ENCODE measurements at regions not wholly inside any gene's neighbourhood (a gene's known extent, or its start where the extent isn't known, plus 50 kb on each side); places are given as distances from the start of the nearest gene placed in this dataset.

DNA sequence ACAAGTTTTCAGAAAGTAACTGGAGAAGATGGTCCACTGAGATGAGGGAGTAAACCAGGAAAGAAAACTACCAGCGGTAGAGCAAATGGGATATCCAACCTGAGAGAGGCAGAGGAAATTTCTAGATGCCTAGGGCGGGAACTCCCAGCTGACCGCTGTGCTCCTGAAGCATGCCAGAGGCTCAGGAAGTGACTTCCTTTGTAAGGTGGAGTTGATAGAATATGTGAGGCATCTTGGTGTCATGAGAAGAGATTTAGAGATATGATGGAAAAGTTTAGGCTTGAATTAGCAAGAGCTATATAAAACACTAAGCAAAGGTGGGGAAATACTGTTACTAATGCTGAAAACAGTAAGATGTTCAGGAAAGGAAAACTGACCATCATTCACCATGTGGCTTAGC is 124.1 kb downstream of the C9orf152 start:
- H3K4me2 ChIP-seq (ENCODE audit: control insufficient read depth, insufficient read depth): no peak overlapping the region
- DNase-seq (ENCODE audit: low read depth, low spot score) (no peak), ATAC-seq (no peak), FAIRE-seq (no peak)
- in situ Hi-C loops (cut with MboI) (no loop called here), intact Hi-C loops (cut with micrococcal nuclease; ENCODE audit: unreplicated experiment) (no loop called here)
- no peaks in the 10 kb centered on the region; the same call in 2 of the 3 replicates for H3K9me3 ChIP-seq (replicated peaks; ENCODE audit: control insufficient read depth, insufficient read depth, low read length)
- SMC1A ChIA-PET (ENCODE audit: uncharacterized antibody, unreplicated experiment): interaction anchor here (1.0 to 1.9 kb wide), 6 partner anchors 10 to 66 kb away, joined by 3 to 7 read pairs (median 3); no protein-coding TSS in a partner anchor
- H3K79me2 ChIP-seq (ENCODE audit: control insufficient read depth, insufficient read depth, low read length): peaks cover 76% of the 10 kb centered on the region
- WGBS (ENCODE audit: insufficient coverage, insufficient replicate concordance, low lambda C conversion rate, missing lambda C conversion rate): 97% methylated on average over 3 of the region's 3 CpGs
- no peak overlapping the region for H3K27ac ChIP-seq (ENCODE audit: control insufficient read depth, insufficient read depth)
- H3K27me3 ChIP-seq (replicated peaks in 1 of 2; ENCODE audit: control insufficient read depth in 2 of 2, insufficient read depth in 2 of 2, low read length in 1 of 2): no peaks in the 10 kb centered on the region
- RAD21 ChIA-PET (ENCODE audit: unreplicated experiment): no interaction called here
- no peak overlapping the region for H3K9ac ChIP-seq (ENCODE audit: control insufficient read depth, insufficient read depth, low read length)
- no peak overlapping the region for H2AFZ ChIP-seq (ENCODE audit: control insufficient read depth, low read depth, low read length)
- H3K4me1 ChIP-seq (ENCODE audit: control insufficient read depth, insufficient read depth, low read length): peaks cover 9% of the 10 kb centered on the region
- POLR2A ChIA-PET: no interaction called here
- BruUV-seq (replicated peaks): no TSS peak
- TF ChIP-seq ZNF207 (IDR thresholded peaks at IDR 0.05; ENCODE audit: borderline replicate concordance) (no peak), HDGF (IDR thresholded peaks at IDR 0.05) (no peak), YBX1 (IDR thresholded peaks at IDR 0.05) (no peak), CBX5 (IDR thresholded peaks at IDR 0.05; ENCODE audit: low read depth) (no peak), LARP7 (IDR thresholded peaks at IDR 0.05) (no peak), CHD2 (IDR thresholded peaks at IDR 0.05; ENCODE audit: borderline replicate concordance, low read depth, low read length) (no peak), NFYA (IDR thresholded peaks at IDR 0.05; ENCODE audit: borderline replicate concordance, low read depth, low read length) (no peak), SUZ12 (IDR thresholded peaks at IDR 0.05; ENCODE audit: unreplicated experiment) (no peak), ASH2L (IDR thresholded peaks at IDR 0.05; ENCODE audit: borderline replicate concordance, low read depth) (no peak), SIX5 (IDR thresholded peaks at IDR 0.05; ENCODE audit: low read depth, low read length, severe bottlenecking) (no peak), DPF2 (IDR thresholded peaks at IDR 0.05) (no peak), RFX5 (IDR thresholded peaks at IDR 0.05; ENCODE audit: low read depth, low read length) (no peak)
- TF ChIP-seq, protein P1, sequence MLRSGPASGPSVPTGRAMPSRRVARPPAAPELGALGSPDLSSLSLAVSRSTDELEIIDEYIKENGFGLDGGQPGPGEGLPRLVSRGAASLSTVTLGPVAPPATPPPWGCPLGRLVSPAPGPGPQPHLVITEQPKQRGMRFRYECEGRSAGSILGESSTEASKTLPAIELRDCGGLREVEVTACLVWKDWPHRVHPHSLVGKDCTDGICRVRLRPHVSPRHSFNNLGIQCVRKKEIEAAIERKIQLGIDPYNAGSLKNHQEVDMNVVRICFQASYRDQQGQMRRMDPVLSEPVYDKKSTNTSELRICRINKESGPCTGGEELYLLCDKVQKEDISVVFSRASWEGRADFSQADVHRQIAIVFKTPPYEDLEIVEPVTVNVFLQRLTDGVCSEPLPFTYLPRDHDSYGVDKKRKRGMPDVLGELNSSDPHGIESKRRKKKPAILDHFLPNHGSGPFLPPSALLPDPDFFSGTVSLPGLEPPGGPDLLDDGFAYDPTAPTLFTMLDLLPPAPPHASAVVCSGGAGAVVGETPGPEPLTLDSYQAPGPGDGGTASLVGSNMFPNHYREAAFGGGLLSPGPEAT (IDR thresholded peaks at IDR 0.05; ENCODE audit: low read depth): no peak
- TF ChIP-seq, protein P2, sequence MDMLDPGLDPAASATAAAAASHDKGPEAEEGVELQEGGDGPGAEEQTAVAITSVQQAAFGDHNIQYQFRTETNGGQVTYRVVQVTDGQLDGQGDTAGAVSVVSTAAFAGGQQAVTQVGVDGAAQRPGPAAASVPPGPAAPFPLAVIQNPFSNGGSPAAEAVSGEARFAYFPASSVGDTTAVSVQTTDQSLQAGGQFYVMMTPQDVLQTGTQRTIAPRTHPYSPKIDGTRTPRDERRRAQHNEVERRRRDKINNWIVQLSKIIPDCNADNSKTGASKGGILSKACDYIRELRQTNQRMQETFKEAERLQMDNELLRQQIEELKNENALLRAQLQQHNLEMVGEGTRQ (IDR thresholded peaks at IDR 0.05; ENCODE audit: borderline replicate concordance, low read depth, low read length): no peak
- CTCF ChIA-PET: interaction anchor here (0.8 kb wide), 1 partner anchor 17 kb away, joined by 3 read pairs; no protein-coding TSS in a partner anchor
- no peak overlapping the region for H3K4me3 ChIP-seq
- peaks cover 7 to 16% of the 10 kb centered on the region in 2 experiments for H3K36me3 ChIP-seq (ENCODE audit: control insufficient read depth in 2 of 2, insufficient read depth in 2 of 2, low read length in 1 of 2)
- no peaks in the 10 kb centered on the region; the same call in 1 of the 2 replicates for H4K20me1 ChIP-seq (ENCODE audit: control insufficient read depth, insufficient read depth)
